ENCODE measurements at regions not wholly inside any gene's neighbourhood (a gene's known extent, or its start where the extent isn't known, plus 50 kb on each side); places are given as distances from the start of the nearest gene placed in this dataset.

DNA sequence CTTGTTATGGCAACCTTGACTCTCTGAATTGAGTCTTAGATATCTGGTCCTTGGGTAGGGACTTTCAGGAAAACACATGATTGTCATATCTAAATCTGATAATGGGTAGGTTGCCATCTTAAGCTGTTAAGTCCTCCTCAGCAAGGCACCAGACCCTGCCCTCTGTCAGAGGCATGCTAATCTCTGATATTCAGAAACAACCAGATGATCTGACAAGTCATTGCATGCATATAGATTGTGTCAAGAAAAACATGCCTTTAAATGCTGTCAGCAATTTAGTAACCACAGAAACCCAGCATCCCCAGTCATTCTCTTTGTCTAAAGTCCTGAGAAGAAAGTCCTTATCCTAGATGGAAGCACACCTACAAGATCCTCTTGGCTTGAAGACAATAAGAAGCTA lies 149.1 kb downstream of the EDN1 start:
- Histone ChIP-seq H3K27me3 (ENCODE audit: insufficient read depth, poor library complexity, severe bottlenecking) (no peaks in the 10 kb centered on the region), H3K27ac (ENCODE audit: poor library complexity, severe bottlenecking) (no peak overlapping the region), H3K4me1 (ENCODE audit: insufficient read depth, poor library complexity, severe bottlenecking) (no peaks in the 10 kb centered on the region), H3K4me3 (ENCODE audit: severe bottlenecking) (no peak overlapping the region), H3K9me3 (ENCODE audit: severe bottlenecking) (peaks cover under 1% of the 10 kb centered on the region), H3K36me3 (ENCODE audit: low read depth) (no peaks in the 10 kb centered on the region)
- TF ChIP-seq, protein P1, sequence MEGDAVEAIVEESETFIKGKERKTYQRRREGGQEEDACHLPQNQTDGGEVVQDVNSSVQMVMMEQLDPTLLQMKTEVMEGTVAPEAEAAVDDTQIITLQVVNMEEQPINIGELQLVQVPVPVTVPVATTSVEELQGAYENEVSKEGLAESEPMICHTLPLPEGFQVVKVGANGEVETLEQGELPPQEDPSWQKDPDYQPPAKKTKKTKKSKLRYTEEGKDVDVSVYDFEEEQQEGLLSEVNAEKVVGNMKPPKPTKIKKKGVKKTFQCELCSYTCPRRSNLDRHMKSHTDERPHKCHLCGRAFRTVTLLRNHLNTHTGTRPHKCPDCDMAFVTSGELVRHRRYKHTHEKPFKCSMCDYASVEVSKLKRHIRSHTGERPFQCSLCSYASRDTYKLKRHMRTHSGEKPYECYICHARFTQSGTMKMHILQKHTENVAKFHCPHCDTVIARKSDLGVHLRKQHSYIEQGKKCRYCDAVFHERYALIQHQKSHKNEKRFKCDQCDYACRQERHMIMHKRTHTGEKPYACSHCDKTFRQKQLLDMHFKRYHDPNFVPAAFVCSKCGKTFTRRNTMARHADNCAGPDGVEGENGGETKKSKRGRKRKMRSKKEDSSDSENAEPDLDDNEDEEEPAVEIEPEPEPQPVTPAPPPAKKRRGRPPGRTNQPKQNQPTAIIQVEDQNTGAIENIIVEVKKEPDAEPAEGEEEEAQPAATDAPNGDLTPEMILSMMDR (IDR thresholded peaks at IDR 0.05; ENCODE audit: poor library complexity, severe bottlenecking): no peak
- ATAC-seq (ENCODE audit: low read depth): peak; percentile 44; the same call in 2 of the 3 replicates
- no peak for DNase-seq (ENCODE audit: low spot score)

DNA sequence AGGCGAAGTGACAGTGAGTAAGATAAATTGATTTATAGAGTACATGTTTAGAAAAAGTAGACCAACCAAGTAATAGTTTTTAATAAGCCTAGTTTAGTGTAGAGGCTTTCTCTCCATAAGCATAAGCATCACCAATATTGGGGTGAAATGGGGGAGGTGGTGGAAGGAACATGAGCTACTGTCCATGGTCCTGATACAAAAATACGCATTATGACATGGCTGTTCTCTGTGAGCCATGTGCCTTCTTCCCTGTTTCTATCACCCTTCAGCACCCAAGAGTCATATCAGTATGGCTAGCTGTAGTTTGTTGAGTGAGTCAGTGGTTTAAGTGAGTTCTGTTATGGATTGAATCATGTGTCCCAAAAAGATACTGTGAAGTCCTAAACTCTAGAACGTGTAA lies 150.8 kb downstream of the EDN1 start:
- Histone ChIP-seq H3K4me3 (ENCODE audit: severe bottlenecking) (no peak overlapping the region), H3K9me3 (ENCODE audit: severe bottlenecking) (no peaks in the 10 kb centered on the region), H3K36me3 (ENCODE audit: low read depth) (no peaks in the 10 kb centered on the region), H3K27me3 (ENCODE audit: insufficient read depth, poor library complexity, severe bottlenecking) (no peaks in the 10 kb centered on the region), H3K27ac (ENCODE audit: poor library complexity, severe bottlenecking) (no peak overlapping the region), H3K4me1 (ENCODE audit: insufficient read depth, poor library complexity, severe bottlenecking) (no peaks in the 10 kb centered on the region)
- peak; percentile 40; the same call in 1 of the 3 replicates for ATAC-seq (ENCODE audit: low read depth)
- TF ChIP-seq, protein P1 (IDR thresholded peaks at IDR 0.05; ENCODE audit: poor library complexity, severe bottlenecking): no peak
- DNase-seq (ENCODE audit: low spot score): no peak

DNA sequence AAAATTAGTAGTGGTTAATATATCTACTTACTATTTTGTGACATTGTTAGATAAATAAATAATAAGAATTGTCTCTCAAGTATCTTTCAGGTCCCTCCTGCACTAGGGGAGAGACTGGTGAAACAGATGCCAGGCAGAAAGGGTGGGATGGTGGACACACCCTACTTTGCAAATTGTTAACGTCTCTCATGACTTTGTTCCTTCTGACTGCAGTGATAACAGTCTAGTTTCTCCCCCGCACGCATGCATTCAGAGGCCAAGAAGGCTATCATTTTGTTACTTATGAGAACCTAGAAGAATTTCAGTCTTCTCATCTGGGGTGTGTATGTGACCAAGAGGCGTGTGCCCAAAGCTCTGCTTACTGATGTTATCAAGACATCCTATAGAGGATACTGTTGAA lies 152.3 kb downstream of the EDN1 start:
- H3K9me3 ChIP-seq (ENCODE audit: severe bottlenecking): no peaks in the 10 kb centered on the region
- no peaks in the 10 kb centered on the region for H3K27me3 ChIP-seq (ENCODE audit: insufficient read depth, poor library complexity, severe bottlenecking)
- no peak overlapping the region for H3K27ac ChIP-seq (ENCODE audit: poor library complexity, severe bottlenecking)
- DNase-seq (ENCODE audit: low spot score): no peak
- ATAC-seq (ENCODE audit: low read depth): no peak
- H3K4me1 ChIP-seq (ENCODE audit: insufficient read depth, poor library complexity, severe bottlenecking): no peaks in the 10 kb centered on the region
- TF ChIP-seq, protein P1 (IDR thresholded peaks at IDR 0.05; ENCODE audit: poor library complexity, severe bottlenecking): no peak
- H3K36me3 ChIP-seq (ENCODE audit: low read depth): no peaks in the 10 kb centered on the region
- H3K4me3 ChIP-seq (ENCODE audit: severe bottlenecking): no peak overlapping the region

DNA sequence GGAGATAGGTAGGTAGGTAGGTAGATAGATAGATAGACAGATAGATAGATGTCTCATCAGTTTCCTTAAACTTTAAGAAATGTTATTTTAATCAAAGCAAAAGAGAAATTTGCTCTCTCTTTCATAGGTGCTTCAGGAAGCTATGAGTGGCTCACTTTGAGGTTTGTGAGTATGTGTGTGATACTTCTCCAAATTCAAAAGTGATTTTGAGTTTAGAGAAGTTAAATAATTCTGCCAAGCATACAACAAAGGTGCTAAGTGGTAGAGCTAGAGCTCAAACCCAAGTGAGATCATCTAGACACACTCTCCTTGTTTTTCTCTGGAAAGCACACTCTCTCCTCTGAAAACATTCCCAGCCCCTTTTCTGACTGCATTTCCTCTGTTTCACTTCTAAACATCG lies 156.2 kb downstream of the EDN1 start:
- Histone ChIP-seq H3K9me3 (ENCODE audit: severe bottlenecking) (no peaks in the 10 kb centered on the region), H3K4me3 (ENCODE audit: severe bottlenecking) (no peak overlapping the region), H3K4me1 (ENCODE audit: insufficient read depth, poor library complexity, severe bottlenecking) (no peaks in the 10 kb centered on the region), H3K36me3 (ENCODE audit: low read depth) (no peaks in the 10 kb centered on the region), H3K27me3 (ENCODE audit: insufficient read depth, poor library complexity, severe bottlenecking) (no peaks in the 10 kb centered on the region), H3K27ac (ENCODE audit: poor library complexity, severe bottlenecking) (no peak overlapping the region)
- DNase-seq (ENCODE audit: low spot score) (no peak), ATAC-seq (ENCODE audit: low read depth) (no peak)
- TF ChIP-seq, protein P1 (IDR thresholded peaks at IDR 0.05; ENCODE audit: poor library complexity, severe bottlenecking): no peak

DNA sequence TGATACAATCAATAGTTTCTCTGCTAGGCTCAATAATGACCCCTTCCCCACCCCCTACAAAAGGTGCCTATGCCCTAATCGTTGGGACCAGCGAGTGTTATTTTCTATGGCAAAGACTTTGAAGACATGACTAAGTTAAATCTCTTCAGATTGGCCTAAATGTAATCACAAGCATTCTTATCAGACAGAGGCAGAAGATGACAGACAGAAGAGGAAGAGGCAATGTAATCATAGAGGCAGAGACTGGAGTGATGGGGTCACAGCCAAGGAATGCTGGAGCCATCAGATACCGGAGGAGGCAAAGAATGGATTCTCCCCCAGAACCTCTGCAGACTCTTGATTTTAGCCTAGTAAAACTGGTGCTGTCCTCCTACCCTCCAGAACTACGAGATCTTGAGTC lies 159.3 kb downstream of the EDN1 start:
- Histone ChIP-seq H3K27me3 (ENCODE audit: insufficient read depth, poor library complexity, severe bottlenecking) (no peaks in the 10 kb centered on the region), H3K4me3 (ENCODE audit: severe bottlenecking) (no peak overlapping the region), H3K36me3 (ENCODE audit: low read depth) (no peaks in the 10 kb centered on the region), H3K9me3 (ENCODE audit: severe bottlenecking) (no peaks in the 10 kb centered on the region), H3K27ac (ENCODE audit: poor library complexity, severe bottlenecking) (no peak overlapping the region), H3K4me1 (ENCODE audit: insufficient read depth, poor library complexity, severe bottlenecking) (no peaks in the 10 kb centered on the region)
- ATAC-seq (ENCODE audit: low read depth) (no peak), DNase-seq (ENCODE audit: low spot score) (no peak)
- TF ChIP-seq, protein P1 (IDR thresholded peaks at IDR 0.05; ENCODE audit: poor library complexity, severe bottlenecking): no peak
